ENCODE measurements at regions not wholly inside any gene's neighbourhood (a gene's known extent, or its start where the extent isn't known, plus 50 kb on each side); places are given as distances from the start of the nearest gene placed in this dataset.
"Not testable (repeated sequence)": the region's sequence is repeated elsewhere in the genome, so short reads cannot be mapped to it uniquely, and the experiment has no call there.

GRCh38 chr9:78112406-78112805, 80.8 kb upstream of the GNAQ start:
- H3K4me3 Mint-ChIP-seq (ENCODE audit: unreplicated experiment), result no peak overlapping the region
- H3K36me3 Mint-ChIP-seq (ENCODE audit: low read depth, unreplicated experiment), result no peaks in the 10 kb centered on the region
- DNase-seq (ENCODE audit: low spot score), result no peak
- peaks cover 11% of the 10 kb centered on the region for H3K4me1 Mint-ChIP-seq (ENCODE audit: unreplicated experiment)
- TF ChIP-seq, protein P1, sequence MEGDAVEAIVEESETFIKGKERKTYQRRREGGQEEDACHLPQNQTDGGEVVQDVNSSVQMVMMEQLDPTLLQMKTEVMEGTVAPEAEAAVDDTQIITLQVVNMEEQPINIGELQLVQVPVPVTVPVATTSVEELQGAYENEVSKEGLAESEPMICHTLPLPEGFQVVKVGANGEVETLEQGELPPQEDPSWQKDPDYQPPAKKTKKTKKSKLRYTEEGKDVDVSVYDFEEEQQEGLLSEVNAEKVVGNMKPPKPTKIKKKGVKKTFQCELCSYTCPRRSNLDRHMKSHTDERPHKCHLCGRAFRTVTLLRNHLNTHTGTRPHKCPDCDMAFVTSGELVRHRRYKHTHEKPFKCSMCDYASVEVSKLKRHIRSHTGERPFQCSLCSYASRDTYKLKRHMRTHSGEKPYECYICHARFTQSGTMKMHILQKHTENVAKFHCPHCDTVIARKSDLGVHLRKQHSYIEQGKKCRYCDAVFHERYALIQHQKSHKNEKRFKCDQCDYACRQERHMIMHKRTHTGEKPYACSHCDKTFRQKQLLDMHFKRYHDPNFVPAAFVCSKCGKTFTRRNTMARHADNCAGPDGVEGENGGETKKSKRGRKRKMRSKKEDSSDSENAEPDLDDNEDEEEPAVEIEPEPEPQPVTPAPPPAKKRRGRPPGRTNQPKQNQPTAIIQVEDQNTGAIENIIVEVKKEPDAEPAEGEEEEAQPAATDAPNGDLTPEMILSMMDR (IDR thresholded peaks at IDR 0.05; ENCODE audit: unreplicated experiment), result no peak
- no peaks in the 10 kb centered on the region for H3K9me3 Mint-ChIP-seq (ENCODE audit: unreplicated experiment)
- no peaks in the 10 kb centered on the region for H3K27me3 Mint-ChIP-seq (ENCODE audit: unreplicated experiment)
- H3K27ac Mint-ChIP-seq (ENCODE audit: unreplicated experiment), result no peak overlapping the region

DNA sequence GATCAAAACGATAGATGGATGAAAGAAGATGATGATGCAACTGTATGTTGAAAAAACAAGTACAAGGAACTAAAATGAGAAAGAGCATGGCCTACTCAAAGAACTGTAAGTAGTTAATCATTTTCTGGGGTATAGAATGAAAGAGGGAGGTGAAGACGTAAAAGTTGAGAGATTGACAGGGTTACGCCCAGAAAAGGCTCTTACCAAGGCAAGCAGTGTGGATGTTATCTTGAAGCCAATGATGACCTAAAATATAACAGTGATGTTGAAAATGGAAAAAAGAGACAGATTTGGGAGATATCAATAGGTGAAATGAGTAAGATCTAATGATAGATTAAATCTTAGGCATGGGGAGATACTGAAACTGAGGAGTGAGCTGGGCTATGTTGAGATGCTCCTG, 80.4 kb upstream of the GNAQ start:
- H3K9me3 Mint-ChIP-seq (ENCODE audit: unreplicated experiment), result no peaks in the 10 kb centered on the region
- DNase-seq (ENCODE audit: low spot score), result no peak
- TF ChIP-seq, protein P1 (IDR thresholded peaks at IDR 0.05; ENCODE audit: unreplicated experiment), result no peak
- peaks cover 1% of the 10 kb centered on the region for H3K27me3 Mint-ChIP-seq (ENCODE audit: unreplicated experiment)
- H3K36me3 Mint-ChIP-seq (ENCODE audit: low read depth, unreplicated experiment), result no peaks in the 10 kb centered on the region
- H3K27ac Mint-ChIP-seq (ENCODE audit: unreplicated experiment), result no peak overlapping the region
- H3K4me1 Mint-ChIP-seq (ENCODE audit: unreplicated experiment), result peaks cover 12% of the 10 kb centered on the region
- H3K4me3 Mint-ChIP-seq (ENCODE audit: unreplicated experiment), result no peak overlapping the region

DNA sequence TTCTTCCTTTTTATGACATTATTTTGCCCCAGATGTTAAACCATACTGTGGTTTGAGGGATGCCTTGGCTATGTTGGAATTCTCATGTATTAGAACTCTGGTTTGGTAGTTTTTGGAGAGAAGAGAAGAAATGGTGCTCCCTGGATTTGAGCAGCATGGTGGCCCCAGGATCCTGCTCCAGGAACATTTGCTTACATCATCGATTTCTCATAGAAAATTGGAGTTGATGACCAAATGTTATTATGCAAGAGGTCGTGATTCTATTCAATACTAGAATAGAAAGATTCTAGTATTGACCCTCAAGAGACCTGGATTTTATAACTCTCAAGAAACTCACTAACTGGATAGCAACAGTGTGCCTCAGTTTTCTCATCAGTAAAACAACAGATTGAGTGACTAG, 77.5 kb upstream of the GNAQ start:
- H3K4me1 Mint-ChIP-seq (ENCODE audit: unreplicated experiment), result peaks cover 13% of the 10 kb centered on the region
- no peak overlapping the region for H3K27ac Mint-ChIP-seq (ENCODE audit: unreplicated experiment)
- no peak for DNase-seq (ENCODE audit: low spot score)
- H3K27me3 Mint-ChIP-seq (ENCODE audit: unreplicated experiment), result peaks cover 2% of the 10 kb centered on the region
- no peaks in the 10 kb centered on the region for H3K9me3 Mint-ChIP-seq (ENCODE audit: unreplicated experiment)
- H3K4me3 Mint-ChIP-seq (ENCODE audit: unreplicated experiment), result no peak overlapping the region
- TF ChIP-seq, protein P1 (IDR thresholded peaks at IDR 0.05; ENCODE audit: unreplicated experiment), result no peak
- no peaks in the 10 kb centered on the region for H3K36me3 Mint-ChIP-seq (ENCODE audit: low read depth, unreplicated experiment)

- H3K27ac Mint-ChIP-seq (ENCODE audit: unreplicated experiment); DNase-seq (ENCODE audit: low spot score); H3K27me3 Mint-ChIP-seq (ENCODE audit: unreplicated experiment); H3K4me3 Mint-ChIP-seq (ENCODE audit: unreplicated experiment); H3K9me3 Mint-ChIP-seq (ENCODE audit: unreplicated experiment); H3K36me3 Mint-ChIP-seq (ENCODE audit: low read depth, unreplicated experiment): not testable (repeated sequence)
- peaks cover 13% of the 10 kb centered on the region for H3K4me1 Mint-ChIP-seq (ENCODE audit: unreplicated experiment)
Observed at GRCh38 chr9:78106586-78106985, 75.0 kb upstream of the GNAQ start.

DNA sequence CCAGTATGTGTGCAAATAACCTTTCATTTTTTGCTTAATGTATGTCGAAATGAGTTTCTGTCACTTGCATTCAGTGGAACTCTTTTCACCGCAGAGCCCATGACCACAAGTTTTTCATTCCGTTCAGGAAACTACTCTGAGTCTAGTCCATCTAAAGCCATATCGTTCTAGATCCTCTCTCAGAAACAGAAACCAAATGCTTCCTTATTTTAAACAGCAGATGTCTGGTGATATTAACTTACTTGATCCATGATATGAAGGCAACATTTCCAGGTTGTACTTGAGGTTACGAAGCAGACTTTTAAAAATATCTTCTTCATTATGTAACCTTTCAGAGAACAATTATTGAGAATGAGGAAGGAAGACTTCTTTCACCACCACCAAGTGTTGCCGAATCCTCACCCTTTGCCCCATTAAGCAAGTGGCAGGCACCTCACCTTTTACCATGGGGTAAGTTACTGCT, 72.4 kb upstream of the GNAQ start:
- TF ChIP-seq, protein P1 (IDR thresholded peaks at IDR 0.05; ENCODE audit: unreplicated experiment), result no peak
- DNase-seq (ENCODE audit: low spot score), result no peak
- peaks cover 13% of the 10 kb centered on the region for H3K4me1 Mint-ChIP-seq (ENCODE audit: unreplicated experiment)
- H3K27ac Mint-ChIP-seq (ENCODE audit: unreplicated experiment), result no peak overlapping the region
- H3K9me3 Mint-ChIP-seq (ENCODE audit: unreplicated experiment), result no peaks in the 10 kb centered on the region
- peaks cover 2% of the 10 kb centered on the region for H3K27me3 Mint-ChIP-seq (ENCODE audit: unreplicated experiment)
- H3K36me3 Mint-ChIP-seq (ENCODE audit: low read depth, unreplicated experiment), result no peaks in the 10 kb centered on the region
- no peak overlapping the region for H3K4me3 Mint-ChIP-seq (ENCODE audit: unreplicated experiment)

GRCh38 chr9:78101247-78101646, 69.6 kb upstream of the GNAQ start:
- no peak overlapping the region for H3K27ac Mint-ChIP-seq (ENCODE audit: unreplicated experiment)
- H3K27me3 Mint-ChIP-seq (ENCODE audit: unreplicated experiment), result peaks cover 2% of the 10 kb centered on the region
- DNase-seq (ENCODE audit: low spot score), result no peak
- H3K36me3 Mint-ChIP-seq (ENCODE audit: low read depth, unreplicated experiment), result no peaks in the 10 kb centered on the region
- peaks cover 6% of the 10 kb centered on the region for H3K4me1 Mint-ChIP-seq (ENCODE audit: unreplicated experiment)
- H3K9me3 Mint-ChIP-seq (ENCODE audit: unreplicated experiment), result no peaks in the 10 kb centered on the region
- TF ChIP-seq, protein P1 (IDR thresholded peaks at IDR 0.05; ENCODE audit: unreplicated experiment), result no peak
- no peak overlapping the region for H3K4me3 Mint-ChIP-seq (ENCODE audit: unreplicated experiment)

Data from endothelial cell (in vitro differentiated cells).